ENCODE measurements at regions not wholly inside any gene's neighbourhood (a gene's known extent, or its start where the extent isn't known, plus 50 kb on each side); places are given as distances from the start of the nearest gene placed in this dataset.

DNA sequence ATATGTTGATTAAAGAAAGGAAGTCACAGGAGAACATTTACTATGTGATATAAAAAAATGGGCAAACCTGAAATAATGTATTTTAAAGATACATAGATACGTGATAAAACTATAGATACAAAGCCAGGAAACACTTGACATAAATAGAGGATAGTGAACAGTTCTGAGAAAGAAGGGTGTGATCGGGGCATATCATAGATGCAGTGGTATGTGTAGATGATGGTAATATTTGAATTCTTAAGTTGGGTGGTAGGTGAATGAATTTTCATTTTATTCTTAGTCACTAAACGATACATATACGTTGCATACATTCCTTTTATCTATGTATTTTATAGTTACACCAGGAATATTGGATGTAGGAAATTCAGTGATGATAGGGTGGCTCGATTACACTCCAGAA lies 138.7 kb upstream of the ARRDC3 start:
- Histone ChIP-seq H3K4me1 (no peaks in the 10 kb centered on the region), H3K36me3 (no peaks in the 10 kb centered on the region), H3K9me3 (no peaks in the 10 kb centered on the region), H3K27me3 (no peaks in the 10 kb centered on the region), H3K27ac (no peak overlapping the region), H3K4me3 (replicated peaks in 1 of 3) (no peak overlapping the region)
- intact Hi-C loops (cut with DNase I): no loop called here
- no peak for TF ChIP-seq POLR2A (IDR thresholded peaks at IDR 0.05)
- TF ChIP-seq, protein P1, sequence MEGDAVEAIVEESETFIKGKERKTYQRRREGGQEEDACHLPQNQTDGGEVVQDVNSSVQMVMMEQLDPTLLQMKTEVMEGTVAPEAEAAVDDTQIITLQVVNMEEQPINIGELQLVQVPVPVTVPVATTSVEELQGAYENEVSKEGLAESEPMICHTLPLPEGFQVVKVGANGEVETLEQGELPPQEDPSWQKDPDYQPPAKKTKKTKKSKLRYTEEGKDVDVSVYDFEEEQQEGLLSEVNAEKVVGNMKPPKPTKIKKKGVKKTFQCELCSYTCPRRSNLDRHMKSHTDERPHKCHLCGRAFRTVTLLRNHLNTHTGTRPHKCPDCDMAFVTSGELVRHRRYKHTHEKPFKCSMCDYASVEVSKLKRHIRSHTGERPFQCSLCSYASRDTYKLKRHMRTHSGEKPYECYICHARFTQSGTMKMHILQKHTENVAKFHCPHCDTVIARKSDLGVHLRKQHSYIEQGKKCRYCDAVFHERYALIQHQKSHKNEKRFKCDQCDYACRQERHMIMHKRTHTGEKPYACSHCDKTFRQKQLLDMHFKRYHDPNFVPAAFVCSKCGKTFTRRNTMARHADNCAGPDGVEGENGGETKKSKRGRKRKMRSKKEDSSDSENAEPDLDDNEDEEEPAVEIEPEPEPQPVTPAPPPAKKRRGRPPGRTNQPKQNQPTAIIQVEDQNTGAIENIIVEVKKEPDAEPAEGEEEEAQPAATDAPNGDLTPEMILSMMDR (IDR thresholded peaks at IDR 0.05): no peak
- DNase-seq: no peak
- 54 to 89% methylated on average over 5 of the region's 5 CpGs for WGBS, 2 donors

DNA sequence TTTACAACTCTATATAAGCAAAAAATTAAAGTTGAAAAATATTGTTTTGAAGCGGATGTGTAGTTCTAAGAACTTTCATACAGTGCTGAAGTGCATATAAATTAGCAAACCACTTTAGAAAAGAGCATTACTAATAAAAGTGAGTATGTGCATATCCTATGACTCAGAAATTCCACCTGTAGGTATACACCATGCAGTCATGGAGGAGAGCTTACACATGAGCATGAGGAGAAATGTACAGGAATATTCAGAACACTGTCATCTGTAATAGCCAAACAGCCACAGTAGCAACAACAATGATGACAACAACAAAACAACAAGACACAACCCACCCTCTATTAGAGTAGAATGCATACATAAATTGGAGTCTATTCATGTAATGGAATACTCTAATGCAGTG lies 138.2 kb upstream of the ARRDC3 start:
- TF ChIP-seq POLR2A (IDR thresholded peaks at IDR 0.05): no peak
- TF ChIP-seq, protein P1 (IDR thresholded peaks at IDR 0.05): no peak
- H3K9me3 ChIP-seq: no peaks in the 10 kb centered on the region
- H3K27me3 ChIP-seq: no peaks in the 10 kb centered on the region
- H3K36me3 ChIP-seq: no peaks in the 10 kb centered on the region
- H3K27ac ChIP-seq: no peak overlapping the region
- DNase-seq: no peak
- 91 to 94% methylated on average over 1 of the region's 1 CpG for WGBS, 2 donors
- no peaks in the 10 kb centered on the region for H3K4me1 ChIP-seq
- intact Hi-C loops (cut with DNase I): no loop called here
- H3K4me3 ChIP-seq (replicated peaks in 1 of 3): no peak overlapping the region

DNA sequence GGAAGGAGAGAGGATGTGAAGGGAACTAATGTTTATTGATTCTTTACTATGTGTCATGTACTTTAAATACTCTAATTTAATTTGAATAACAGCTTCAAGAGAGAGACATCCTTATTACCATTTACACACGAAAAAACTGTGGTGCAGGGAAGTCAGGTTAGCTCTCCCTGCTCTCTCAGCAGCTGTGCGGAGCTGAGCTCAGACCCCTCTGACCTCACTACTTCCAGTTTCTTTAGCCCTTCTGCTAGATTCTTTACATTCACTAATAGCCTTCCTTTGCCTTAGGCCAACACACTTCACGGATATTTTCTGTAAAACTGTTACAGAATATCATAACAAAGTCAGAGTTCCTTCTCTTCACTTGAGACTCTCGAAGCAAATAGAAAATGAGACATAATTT lies 131.3 kb upstream of the ARRDC3 start:
- no peaks in the 10 kb centered on the region for H3K9me3 ChIP-seq
- no peak for DNase-seq
- 55 to 59% methylated on average over 4 of the region's 4 CpGs for WGBS, 2 donors
- intact Hi-C loops (cut with DNase I): no loop called here
- no peak overlapping the region for H3K27ac ChIP-seq
- no peaks in the 10 kb centered on the region for H3K36me3 ChIP-seq
- no peaks in the 10 kb centered on the region for H3K4me1 ChIP-seq
- H3K27me3 ChIP-seq: no peaks in the 10 kb centered on the region
- H3K4me3 ChIP-seq (replicated peaks in 1 of 3): no peak overlapping the region
- TF ChIP-seq, protein P1 (IDR thresholded peaks at IDR 0.05): no peak
- no peak for TF ChIP-seq POLR2A (IDR thresholded peaks at IDR 0.05)

DNA sequence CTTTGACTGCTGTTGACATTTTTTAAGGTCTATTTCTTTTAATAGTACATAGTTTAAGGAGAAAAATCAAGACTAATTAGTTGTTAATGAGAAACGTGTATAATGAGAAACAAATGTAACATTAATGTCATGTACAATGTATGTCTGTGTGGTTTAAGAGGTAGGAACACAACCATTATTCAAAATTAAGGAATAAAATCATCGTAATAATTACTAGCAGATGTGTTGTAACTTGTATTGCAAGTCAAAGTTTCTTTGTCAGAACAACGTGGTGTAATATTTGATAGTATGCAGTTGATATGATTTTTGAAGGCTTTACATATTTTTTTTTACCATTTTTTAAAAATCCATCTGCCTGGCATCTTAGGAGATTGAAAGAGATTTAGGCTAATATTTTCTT lies 120.2 kb upstream of the ARRDC3 start:
- no peak overlapping the region for H3K27ac ChIP-seq

DNA sequence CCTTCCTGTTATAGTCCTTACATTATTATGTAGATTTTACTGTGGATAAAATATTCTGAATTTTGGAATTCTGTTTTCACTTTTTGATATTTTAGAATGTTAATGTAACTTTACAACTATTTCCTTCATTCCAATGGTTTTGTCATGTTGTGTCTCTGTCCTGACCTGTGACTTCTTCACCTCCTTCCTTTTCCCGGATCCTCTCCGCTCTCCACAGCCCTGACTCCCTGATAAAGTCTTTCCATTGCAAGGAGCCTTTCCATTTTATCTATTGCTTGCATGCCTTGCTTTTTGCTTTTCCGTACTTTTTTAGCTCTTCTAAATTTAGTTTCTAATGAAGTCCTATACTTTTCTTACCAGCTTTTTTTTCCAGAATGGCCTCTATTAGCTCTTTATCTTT lies 117.6 kb upstream of the ARRDC3 start:
- no peak for DNase-seq
- no peaks in the 10 kb centered on the region for H3K9me3 ChIP-seq
- no peak overlapping the region for H3K27ac ChIP-seq
- no peaks in the 10 kb centered on the region for H3K36me3 ChIP-seq
- intact Hi-C loops (cut with DNase I): no loop called here
- TF ChIP-seq, protein P1 (IDR thresholded peaks at IDR 0.05): no peak
- TF ChIP-seq POLR2A (IDR thresholded peaks at IDR 0.05): no peak
- 43 to 88% methylated on average over 3 of the region's 3 CpGs for WGBS, 2 donors
- no peaks in the 10 kb centered on the region for H3K27me3 ChIP-seq
- no peaks in the 10 kb centered on the region for H3K4me1 ChIP-seq
- no peak overlapping the region for H3K4me3 ChIP-seq (replicated peaks in 1 of 3)

More for the DNA sequence above, 120.2 kb upstream of the ARRDC3 start:
- WGBS, 2 donors: 75 to 77% methylated on average over 3 of the region's 3 CpGs
- DNase-seq: no peak
- TF ChIP-seq POLR2A (IDR thresholded peaks at IDR 0.05): no peak
- TF ChIP-seq, protein P1 (IDR thresholded peaks at IDR 0.05): no peak
- no peaks in the 10 kb centered on the region for H3K27me3 ChIP-seq
- H3K4me1 ChIP-seq: no peaks in the 10 kb centered on the region
- intact Hi-C loops (cut with DNase I): no loop called here
- no peaks in the 10 kb centered on the region for H3K36me3 ChIP-seq
- no peak overlapping the region for H3K4me3 ChIP-seq (replicated peaks in 1 of 3)
- H3K9me3 ChIP-seq: no peaks in the 10 kb centered on the region

Data from thyroid gland (tissue), 4 donors.